Motor neuron (in vitro differentiated cells): ENCODE measurements at regions not wholly inside any gene's neighbourhood (a gene's known extent, or its start where the extent isn't known, plus 50 kb on each side); places are given as distances from the start of the nearest gene placed in this dataset.
A peak's percentile ranks its signal among the peaks of the same experiment; 100 is the strongest.

Experiments used
- ATAC-seq, 8 experiments: fragments of 200-7000 bp; cut with Tn5 transposase; replicated peaks in 6 of 8; 2 replicates each; pipeline ENCODE4 v1.8.0; 2021; ENCODE audit warnings: mild to moderate bottlenecking in 8 of 8, moderate library complexity in 8 of 8
- H3K27ac ChIP-seq, 2 donors: fragments of 250-450 bp; sonication (Bioruptor Pico); 2 replicates each; pipeline ENCODE4 v1.9.0; 2021; ENCODE audit warnings: antibody characterized with exemption in 2 of 2, mild to moderate bottlenecking in 2 of 2, moderate library complexity in 1 of 2
- H3K4me1 ChIP-seq, 2 donors: fragments of 250-450 bp; sonication (Bioruptor Pico); replicated peaks in 1 of 2; 2 replicates each; pipeline ENCODE4 v1.6.1; 2021; ENCODE audit warnings: antibody characterized with exemption in 2 of 2, mild to moderate bottlenecking in 2 of 2, moderate library complexity in 1 of 2
- H3K4me3 ChIP-seq, 5 donors: fragments of 250-450 bp; sonication (Bioruptor Pico); 2 replicates each; pipeline ENCODE4 v1.9.0; 2021; ENCODE audit warnings: antibody characterized with exemption in 5 of 5, mild to moderate bottlenecking in 5 of 5, moderate library complexity in 4 of 5
- WGBS, 10 experiments: fragments of 450-650 bp; shearing (Covaris generic); methylation state at CpG; one replicate each; pipeline ENCODE4 v1.0.0; 2022; 5-methylcytosine and 5-hydroxymethylcytosine counted together
- in situ Hi-C, 9 experiments: fragments of 400-800 bp; cut with MboI; loops; one replicate each; pipeline ENCODE4 v1.15.0; 2021; ENCODE audit warnings: low sequenced_read_pairs in 9 of 9, low pct_unique_long_range_greater_than_20kb in 2 of 9; ENCODE audit not compliant: unreplicated experiment in 9 of 9

GRCh38 chr16:24668481-24669061 is 60.9 kb upstream of the TNRC6A start:
- 3 to 80% (median 69%) methylated on average over 2 to 6 of the region's 9 CpGs for whole genome bisulfite sequencing, 10 experiments
- in situ Hi-C loops: no loop called here
- H3K4me3 ChIP-seq: no peak overlapping the region
- H3K4me1 ChIP-seq: peaks cover 13 to 18% of the 10 kb centered on the region in 2 donors
- H3K27ac ChIP-seq: no peak overlapping the region
- peak in 1 of 8 experiments; percentile 2 for ATAC-seq

- WGBS, 10 experiments: 0 to 46% (median 9%) methylated on average over 2 to 16 of the region's 22 CpGs; no CpG with 5 or more reads in 2 of the 10 experiments
- peak; percentile 62 to 96 (median 90) for ATAC-seq
- in situ Hi-C loops: no loop called here
- peak overlapping the region; percentile 66 to 91 for H3K27ac ChIP-seq
- H3K4me1 ChIP-seq: peaks cover 13 to 18% of the 10 kb centered on the region in 2 donors
- peak overlapping the region; percentile 18 to 31 (median 22) for H3K4me3 ChIP-seq
Observed at GRCh38 chr16:24670623-24671454, 58.6 kb upstream of the TNRC6A start.

GRCh38 chr16:24671455-24671954 is 57.9 kb upstream of the TNRC6A start:
- no peak for ATAC-seq
- Histone ChIP-seq H3K4me3 (no peak overlapping the region), H3K4me1 (peaks cover 13 to 18% of the 10 kb centered on the region in 2 donors), H3K27ac (peak overlapping the region; percentile 66 to 91)
- in situ Hi-C loops: no loop called here
- WGBS, 10 experiments: 27 to 100% (median 93%) methylated on average over 1 to 8 of the region's 10 CpGs

DNA sequence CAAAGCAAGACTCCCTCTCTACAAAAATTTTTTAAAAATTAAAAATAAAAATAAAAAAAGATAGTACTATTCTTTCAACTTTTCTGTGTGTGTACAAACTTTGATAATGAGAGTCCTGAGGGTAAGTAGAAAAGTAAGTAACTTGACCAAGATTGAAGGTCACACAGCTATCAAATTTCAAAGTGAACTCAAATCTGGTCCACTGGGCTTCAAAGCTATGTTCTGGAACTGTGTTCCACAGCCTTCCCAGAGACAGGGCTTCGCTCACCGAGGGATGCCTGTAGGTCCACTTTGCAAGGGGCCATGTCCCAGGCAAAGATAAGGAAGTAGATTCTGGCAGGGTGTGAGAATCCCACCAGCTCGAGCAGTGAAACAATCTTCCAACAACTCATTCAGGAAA is 56.3 kb upstream of the TNRC6A start:
- WGBS, 10 experiments: 14 to 100% (median 82%) methylated on average over 1 to 3 of the region's 3 CpGs; no CpG with 5 or more reads in 4 of the 10 experiments
- in situ Hi-C loops: no loop called here
- no peak for ATAC-seq

DNA sequence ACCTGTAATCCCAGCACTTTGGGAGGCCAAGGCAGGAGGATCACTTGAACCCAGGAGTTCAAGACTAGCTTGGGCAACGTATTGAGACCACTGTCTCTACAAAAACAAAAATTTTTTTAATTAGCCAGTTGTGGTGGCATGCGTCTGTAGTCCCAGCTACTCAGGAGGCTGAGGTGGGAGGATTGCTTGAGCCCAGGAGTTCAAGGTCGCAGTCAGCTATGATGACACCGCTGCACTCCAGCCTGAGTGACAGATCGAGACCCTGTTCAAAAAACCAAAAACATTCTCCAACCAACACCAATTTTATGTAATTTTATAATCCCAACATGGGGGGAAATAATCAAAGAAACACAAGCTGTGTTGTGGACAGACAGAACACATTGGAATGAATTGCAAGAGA is 54.6 kb upstream of the TNRC6A start:
- ATAC-seq: no peak
- in situ Hi-C loops: loop anchor here in 1 of 9 experiments (25.0 kb wide), 1 partner anchor 88 kb away; no protein-coding TSS in a partner anchor
- H3K4me3 ChIP-seq: no peak overlapping the region
- H3K4me1 ChIP-seq: peaks cover 9 to 12% of the 10 kb centered on the region in 2 donors
- H3K27ac ChIP-seq: no peak overlapping the region
- 64 to 100% (median 79%) methylated on average over 1 to 5 of the region's 5 CpGs; no CpG with 5 or more reads in 2 of the 10 experiments for WGBS, 10 experiments

More for the DNA sequence above, 56.3 kb upstream of the TNRC6A start:
- Histone ChIP-seq H3K27ac (no peak overlapping the region), H3K4me1 (peaks cover 13 to 18% of the 10 kb centered on the region in 2 donors), H3K4me3 (no peak overlapping the region)

DNA sequence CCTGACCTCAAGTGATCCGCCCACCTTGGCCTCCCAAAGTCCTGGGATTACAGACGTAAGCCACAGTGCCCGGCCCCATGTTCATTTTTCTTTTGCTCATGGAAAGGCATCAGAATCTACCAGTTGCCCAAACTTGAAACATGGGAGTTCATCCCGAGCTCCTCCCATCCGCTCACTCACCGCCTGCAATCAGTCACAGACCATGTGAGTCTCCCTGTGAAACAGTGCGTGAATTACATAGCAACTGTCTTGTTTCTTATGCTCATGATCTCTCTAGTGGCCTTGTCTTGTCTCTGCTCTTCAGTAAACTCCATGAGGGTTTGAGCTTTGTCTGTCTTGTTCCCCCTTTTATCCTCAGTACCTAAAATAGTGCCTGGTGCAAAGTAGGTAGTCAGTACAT is 52.1 kb upstream of the TNRC6A start:
- 75 to 100% (median 88%) methylated on average over 1 to 7 of the region's 7 CpGs; no CpG with 5 or more reads in 3 of the 10 experiments for WGBS, 10 experiments
- Histone ChIP-seq H3K27ac (no peak overlapping the region), H3K4me3 (no peak overlapping the region), H3K4me1 (no peaks in the 10 kb centered on the region)
- ATAC-seq: no peak
- in situ Hi-C loops: loop anchor here in 1 of 9 experiments (25.0 kb wide), 1 partner anchor 90 kb away; no protein-coding TSS in a partner anchor
